Panc1 (cell line): ENCODE measurements at regions not wholly inside any gene's neighbourhood (a gene's known extent, or its start where the extent isn't known, plus 50 kb on each side); places are given as distances from the start of the nearest gene placed in this dataset.

Source experiments
- ATAC-seq: fragments of 200-7000 bp; cut with Tn5 transposase; 2 replicates; pipeline ENCODE4 v1.9.1; 2020; ENCODE audit warnings: mild to moderate bottlenecking, moderate library complexity
- BruUV-seq: library from RNA; stranded (reverse); fragments of 400-500 nt; replicated peaks from 2 replicates; lab custom pipeline; 2021; lab: Mats Ljungman, UMichigan
- CTCF ChIA-PET: fragments of 300-600 bp; sonication (Branson Sonifier 250); formaldehyde crosslinking; loops from one replicate; lab custom pipeline; 2022; ENCODE audit warnings: antibody characterized with exemption; lab: Charles Lee
- POLR2A ChIA-PET: fragments of 300-600 bp; sonication (Branson Sonifier 250); formaldehyde crosslinking; loops from one replicate; lab custom pipeline; 2022; ENCODE audit warnings: antibody characterized with exemption; lab: Charles Lee
- DNase-seq: peaks from one replicate; pipeline ENCODE4 v3.0.0-alpha.2; 2010; ENCODE audit warnings: low read depth, low spot score
- H3K27ac ChIP-seq: 2 replicates; pipeline ENCODE4 v1.5.1; 2011; ENCODE audit warnings: mild to moderate bottlenecking, low read length, inconsistent platforms
- H3K27me3 ChIP-seq: fragments of 200-500 bp; sonication (Bioruptor generic); 2 replicates; pipeline ENCODE4 v1.6.0; 2014; ENCODE audit warnings: low read length, inconsistent platforms; ENCODE audit not compliant: control insufficient read depth, insufficient read depth
- H3K36me3 ChIP-seq: fragments of 200-500 bp; sonication (Bioruptor generic); 2 replicates; pipeline ENCODE4 v1.5.1; 2014; ENCODE audit warnings: inconsistent platforms, mild to moderate bottlenecking, low read length, moderate library complexity; ENCODE audit not compliant: control insufficient read depth, insufficient read depth
- H3K4me1 ChIP-seq: 2 replicates; pipeline ENCODE4 v1.5.1; 2011; ENCODE audit warnings: inconsistent platforms, mild to moderate bottlenecking, low read length, moderate library complexity; ENCODE audit not compliant: control insufficient read depth, insufficient read depth
- H3K4me3 ChIP-seq, 2 experiments: 2 replicates each; pipeline ENCODE4 v1.5.1; 2011 to 2012; ENCODE audit warnings: low read depth in 2 of 2, low read length in 2 of 2, mild to moderate bottlenecking in 2 of 2, inconsistent platforms in 1 of 2, moderate library complexity in 1 of 2
- H3K9me3 ChIP-seq: fragments of 200-500 bp; sonication (Bioruptor generic); 2 replicates; pipeline ENCODE4 v1.5.1; 2014; ENCODE audit warnings: low read depth, mild to moderate bottlenecking, inconsistent platforms, low read length, moderate library complexity; ENCODE audit not compliant: control insufficient read depth, insufficient read depth
- CTCF ChIP-seq: fragments of 450-650 bp; IDR thresholded peaks from 2 replicates; pipeline ENCODE4 v1.5.1; 2017; ENCODE audit warnings: mild to moderate bottlenecking
- POLR2AphosphoS5 ChIP-seq: IDR thresholded peaks from 2 replicates; pipeline ENCODE4 v1.6.1; 2012; ENCODE audit warnings: mild to moderate bottlenecking, low read depth, low read length, moderate library complexity
- REST ChIP-seq, 2 experiments: IDR thresholded peaks; 2 replicates each; pipeline ENCODE4 v1.6.1; 2011 to 2012; ENCODE audit warnings: low read depth in 2 of 2, control low read depth in 1 of 2, low read length in 1 of 2, mild to moderate bottlenecking in 1 of 2, moderate library complexity in 1 of 2; ENCODE audit not compliant: insufficient read depth in 1 of 2
- SIN3A ChIP-seq: IDR thresholded peaks from 2 replicates; pipeline ENCODE4 v1.6.1; 2012; ENCODE audit warnings: low read depth, mild to moderate bottlenecking, low read length, moderate library complexity, borderline replicate concordance; ENCODE audit not compliant: insufficient read depth
- TCF7L2 ChIP-seq: IDR thresholded peaks from 2 replicates; pipeline ENCODE4 v1.6.1; 2011; ENCODE audit warnings: mild to moderate bottlenecking, low read depth, low read length, inconsistent platforms
- in situ Hi-C: cut with HindIII; loops from 2 replicates; pipeline ENCODE4 v1.10.0; 2016; ENCODE audit warnings: low sequenced_read_pairs, low pct_unique_long_range_greater_than_20kb
- intact Hi-C: fragments of 100-400 bp; cut with micrococcal nuclease; formaldehyde crosslinking; loops from one replicate; pipeline ENCODE4 v1.10.0; 2022; ENCODE audit not compliant: unreplicated experiment

GRCh38 chr2:125281242-125281641 is 1256.2 kb downstream of the CNTNAP5 start:
- TF ChIP-seq REST (IDR thresholded peaks at IDR 0.05; ENCODE audit: insufficient read depth in 1 of 2, low read depth in 2 of 2, low read length in 1 of 2) (no peak), SIN3A (no peak), CTCF (no peak), POLR2AphosphoS5 (no peak), TCF7L2 (no peak)
- in situ Hi-C loops (no loop called here), intact Hi-C loops (no loop called here)
- no TSS peak for BruUV-seq
- Histone ChIP-seq H3K4me1 (no peaks in the 10 kb centered on the region), H3K4me3 (no peak overlapping the region), H3K36me3 (no peaks in the 10 kb centered on the region), H3K9me3 (no peaks in the 10 kb centered on the region), H3K27ac (no peak overlapping the region), H3K27me3 (no peaks in the 10 kb centered on the region)
- ChIA-PET POLR2A (no interaction called here), CTCF (no interaction called here)
- ATAC-seq = no peak
- no peak for DNase-seq

GRCh38 chr2:125296742-125297141 is 1271.7 kb downstream of the CNTNAP5 start:
- Histone ChIP-seq H3K27me3 (no peaks in the 10 kb centered on the region), H3K27ac (no peak overlapping the region), H3K4me3 (no peak overlapping the region), H3K9me3 (no peaks in the 10 kb centered on the region), H3K4me1 (no peaks in the 10 kb centered on the region), H3K36me3 (no peaks in the 10 kb centered on the region)
- CTCF ChIA-PET = no interaction called here
- no peak for ATAC-seq
- DNase-seq = no peak
- TF ChIP-seq REST (IDR thresholded peaks at IDR 0.05; ENCODE audit: insufficient read depth in 1 of 2, low read depth in 2 of 2, low read length in 1 of 2) (no peak), TCF7L2 (no peak), SIN3A (no peak), CTCF (no peak), POLR2AphosphoS5 (no peak)
- BruUV-seq = no TSS peak
- intact Hi-C loops (no loop called here), in situ Hi-C loops (no loop called here)
- POLR2A ChIA-PET = no interaction called here
